H9 (cell line): ENCODE measurements at regions not wholly inside any gene's neighbourhood (a gene's known extent, or its start where the extent isn't known, plus 50 kb on each side); places are given as distances from the start of the nearest gene placed in this dataset.

Experiments used
- DNase-seq: peaks from one replicate; pipeline ENCODE4 v3.0.0-alpha.2; 2017
- H2AFZ ChIP-seq: one replicate; pipeline ENCODE4 v1.6.1; 2013; ENCODE audit warnings: mild to moderate bottlenecking, low read length, control low read depth, moderate library complexity
- H2AK5ac ChIP-seq: 2 replicates; pipeline ENCODE4 v1.6.1; 2013; ENCODE audit warnings: low read length, control low read depth, mixed read lengths; ENCODE audit not compliant: insufficient read length
- H2BK120ac ChIP-seq: one replicate; pipeline ENCODE4 v1.6.1; 2013; ENCODE audit warnings: low read depth, mild to moderate bottlenecking, low read length, control low read depth, inconsistent platforms; ENCODE audit not compliant: poor library complexity, severe bottlenecking
- H2BK12ac ChIP-seq: 2 replicates; pipeline ENCODE4 v1.6.1; 2013; ENCODE audit warnings: low read length, control low read depth, mixed read lengths, low read depth; ENCODE audit not compliant: insufficient read length
- H2BK15ac ChIP-seq: 2 replicates; pipeline ENCODE4 v1.6.1; 2013; ENCODE audit warnings: low read depth, low read length, control low read depth
- H2BK20ac ChIP-seq: one replicate; pipeline ENCODE4 v1.6.1; 2013; ENCODE audit warnings: low read depth, mild to moderate bottlenecking, low read length, control low read depth, inconsistent platforms; ENCODE audit not compliant: poor library complexity, severe bottlenecking
- H2BK5ac ChIP-seq: 2 replicates; pipeline ENCODE4 v1.6.1; 2013; ENCODE audit warnings: low read length, control low read depth, mixed read lengths; ENCODE audit not compliant: insufficient read length
- H3K14ac ChIP-seq: 2 replicates; pipeline ENCODE4 v1.6.1; 2013; ENCODE audit warnings: low read length, control low read depth; ENCODE audit not compliant: insufficient read depth
- H3K18ac ChIP-seq: 2 replicates; pipeline ENCODE4 v1.6.1; 2013; ENCODE audit warnings: low read depth, mild to moderate bottlenecking, mixed read lengths, low read length, control low read depth; ENCODE audit not compliant: insufficient read length
- H3K23ac ChIP-seq: 2 replicates; pipeline ENCODE4 v1.6.1; 2013; ENCODE audit warnings: low read length, control low read depth, mixed read lengths, low read depth; ENCODE audit not compliant: insufficient read length
- H3K23me2 ChIP-seq: 2 replicates; pipeline ENCODE4 v1.6.1; 2013; ENCODE audit warnings: low read depth, mild to moderate bottlenecking, mixed read lengths, low read length, control low read depth; ENCODE audit not compliant: insufficient read length, poor library complexity, severe bottlenecking
- H3K27ac ChIP-seq: 2 replicates; pipeline ENCODE4 v1.5.1; 2013; ENCODE audit warnings: low read length, control low read depth, mixed read lengths, low read depth; ENCODE audit not compliant: insufficient read length
- H3K27me3 ChIP-seq: 2 replicates; pipeline ENCODE4 v1.6.1; 2013; ENCODE audit warnings: low read length, control low read depth, inconsistent platforms; ENCODE audit not compliant: insufficient read depth
- H3K4ac ChIP-seq: 2 replicates; pipeline ENCODE4 v1.6.1; 2013; ENCODE audit warnings: low read depth, mild to moderate bottlenecking, control low read depth, inconsistent platforms, low read length, moderate library complexity
- H3K4me1 ChIP-seq: 2 replicates; pipeline ENCODE4 v1.6.1; 2013; ENCODE audit warnings: low read length, control low read depth, inconsistent platforms; ENCODE audit not compliant: insufficient read depth
- H3K4me2 ChIP-seq: 2 replicates; pipeline ENCODE4 v1.6.1; 2013; ENCODE audit warnings: low read length, control low read depth, mixed read lengths; ENCODE audit not compliant: insufficient read length, insufficient read depth
- H3K56ac ChIP-seq: 2 replicates; pipeline ENCODE4 v1.6.1; 2013; ENCODE audit warnings: low read depth, mild to moderate bottlenecking, mixed read lengths, low read length, control low read depth; ENCODE audit not compliant: insufficient read length
- H3K79me1 ChIP-seq: 2 replicates; pipeline ENCODE4 v1.6.1; 2013; ENCODE audit warnings: low read depth, mild to moderate bottlenecking, moderate library complexity, low read length, control low read depth, inconsistent platforms; ENCODE audit not compliant: insufficient read depth, poor library complexity, severe bottlenecking
- H3K79me2 ChIP-seq: 2 replicates; pipeline ENCODE4 v1.6.1; 2013; ENCODE audit warnings: low read length, control low read depth, inconsistent platforms; ENCODE audit not compliant: insufficient read depth
- H3K9ac ChIP-seq: 2 replicates; pipeline ENCODE4 v1.6.1; 2013; ENCODE audit warnings: low read length, control low read depth, mixed read lengths; ENCODE audit not compliant: insufficient read length; ENCODE audit errors: extremely low read depth
- H3K9me3 ChIP-seq: one replicate; pipeline ENCODE4 v1.6.1; 2013; ENCODE audit warnings: low read depth, low read length, inconsistent platforms; ENCODE audit not compliant: control insufficient read depth
- H3T11ph ChIP-seq: one replicate; pipeline ENCODE4 v1.6.1; 2013; ENCODE audit warnings: mild to moderate bottlenecking, low read length, control low read depth, inconsistent platforms
- H4K20me1 ChIP-seq: one replicate; pipeline ENCODE4 v1.6.1; 2013; ENCODE audit not compliant: control insufficient read depth, insufficient read length, insufficient read depth
- H4K5ac ChIP-seq: 2 replicates; pipeline ENCODE4 v1.6.1; 2013; ENCODE audit warnings: low read depth, mild to moderate bottlenecking, mixed read lengths, low read length, control low read depth; ENCODE audit not compliant: insufficient read length
- H4K8ac ChIP-seq: replicated peaks from 2 replicates; pipeline ENCODE4 v1.6.1; 2013; ENCODE audit warnings: low read length, control low read depth, mixed read lengths, low read depth; ENCODE audit not compliant: insufficient read length
- H4K91ac ChIP-seq: 2 replicates; pipeline ENCODE4 v1.6.1; 2013; ENCODE audit warnings: low read depth, mild to moderate bottlenecking, moderate library complexity, mixed read lengths, low read length, control low read depth; ENCODE audit not compliant: insufficient read length
- H3K27ac Mint-ChIP-seq, 3 experiments: 2 replicates in 2 of 3; 3 replicates in 1 of 3; pipeline ENCODE4 v1.8.0; 2020 to 2021; ENCODE audit warnings: mixed read lengths in 3 of 3, mild to moderate bottlenecking in 1 of 3, moderate library complexity in 1 of 3
- H3K27me3 Mint-ChIP-seq: 2 replicates; pipeline ENCODE4 v1.8.0; 2021; ENCODE audit warnings: low read depth, mild to moderate bottlenecking, moderate library complexity, mixed read lengths
- H3K36me3 Mint-ChIP-seq, 3 experiments: 2 replicates in 2 of 3; 3 replicates in 1 of 3; pipeline ENCODE4 v1.8.0; 2020 to 2021; ENCODE audit warnings: low read depth in 3 of 3, mixed read lengths in 3 of 3; ENCODE audit not compliant: insufficient read depth in 1 of 3
- H3K4me1 Mint-ChIP-seq, 2 experiments: 2 replicates each; pipeline ENCODE4 v1.8.0; 2020; ENCODE audit warnings: mixed read lengths in 2 of 2
- H3K4me3 Mint-ChIP-seq, 2 experiments: 2 replicates in 1 of 2; 3 replicates in 1 of 2; pipeline ENCODE4 v1.8.0; 2020 to 2021; ENCODE audit warnings: mild to moderate bottlenecking in 2 of 2, mixed read lengths in 2 of 2, moderate library complexity in 1 of 2
- H3K9me3 Mint-ChIP-seq, 2 experiments: 2 replicates in 1 of 2; 3 replicates in 1 of 2; pipeline ENCODE4 v1.8.0; 2020; ENCODE audit warnings: mild to moderate bottlenecking in 2 of 2, mixed read lengths in 2 of 2, moderate library complexity in 1 of 2
- WGBS: extraction: QIAGEN DNeasy Blood & Tissue Kit; methylation state at CpG from one replicate; pipeline ENCODE4 v1.1.7; 2013; ENCODE audit warnings: missing lambda C conversion rate, low lambda C conversion rate, mixed read lengths; ENCODE audit not compliant: insufficient read length; ENCODE audit errors: extremely low coverage; 5-methylcytosine and 5-hydroxymethylcytosine counted together
- TF ChIP-seq, protein P1 (sequence below): fragments of 200-600 bp; sonication (generic); conservative IDR thresholded peaks from 3 replicates; pipeline ENCODE4 v1.8.0; 2021; ENCODE audit warnings: antibody characterized with exemption, mild to moderate bottlenecking

DNA sequence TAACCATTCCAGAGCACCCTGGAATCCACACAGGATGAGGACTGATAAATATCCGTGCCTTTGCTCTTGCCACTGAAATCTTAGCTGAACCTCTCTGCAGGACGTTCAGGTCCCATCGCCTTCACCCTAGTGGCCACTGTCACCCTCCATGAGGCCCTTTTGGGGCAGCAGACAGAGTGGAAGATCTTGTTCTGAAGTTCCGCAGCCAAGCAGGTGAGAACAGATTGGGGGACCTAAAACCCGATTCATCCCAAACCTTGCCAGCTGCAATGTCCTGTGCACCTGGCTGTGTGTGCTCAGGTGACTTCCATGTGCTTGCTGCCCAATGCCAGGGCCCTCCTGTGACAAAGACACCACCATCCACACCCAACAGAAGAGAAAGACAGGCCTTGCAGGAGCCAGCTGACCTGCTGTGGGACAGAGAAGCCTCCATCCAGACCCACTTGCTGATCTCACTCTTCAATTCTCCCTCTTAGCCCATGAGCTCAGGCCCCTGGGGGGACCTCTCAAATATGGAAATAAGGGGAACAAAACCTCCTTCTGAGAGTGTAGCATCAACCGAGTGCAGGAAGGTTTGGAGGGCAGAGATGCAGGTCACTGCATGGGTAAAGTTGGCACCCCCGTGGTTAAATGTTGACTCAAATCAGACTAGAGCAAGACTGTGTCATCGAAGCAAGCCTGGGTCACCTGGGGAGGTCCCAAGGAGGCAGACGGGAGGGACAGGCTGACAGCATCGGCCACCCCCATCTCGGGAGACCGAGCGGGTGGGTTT, 308.7 kb upstream of the DIO3 start:
- Mint-ChIP-seq H3K4me3 (no peak overlapping the region), H3K27me3 (peaks cover 4% of the 10 kb centered on the region; the same call in 1 of the 2 replicates), H3K27ac (peak overlapping the region in 1 of 3 experiments; percentile 59; a peak in 1 of 7 replicates), H3K4me1 (peaks cover 0 to 4% of the 10 kb centered on the region in 2 experiments; a peak in 1 of 4 replicates), H3K9me3 (no peaks in the 10 kb centered on the region; a peak in 1 of 5 replicates), H3K36me3 (no peaks in the 10 kb centered on the region)
- Histone ChIP-seq H2AK5ac (no peak overlapping the region), H3K4ac (no peak overlapping the region), H3K27ac (no peak overlapping the region), H2BK12ac (no peak overlapping the region), H3K23me2 (no peaks in the 10 kb centered on the region), H3K4me2 (no peak overlapping the region), H3K4me1 (no peaks in the 10 kb centered on the region), H3K79me1 (no peaks in the 10 kb centered on the region), H3K56ac (no peak overlapping the region), H3K9me3 (no peaks in the 10 kb centered on the region), H2BK15ac (no peak overlapping the region), H3K14ac (no peak overlapping the region), H2BK120ac (no peak overlapping the region), H3K23ac (no peak overlapping the region), H2BK20ac (no peak overlapping the region), H3K18ac (no peak overlapping the region), H2BK5ac (no peak overlapping the region), H4K5ac (no peak overlapping the region), H2AFZ (no peak overlapping the region), H3T11ph (no peak overlapping the region), H4K8ac (no peak overlapping the region), H4K20me1 (no peaks in the 10 kb centered on the region), H3K27me3 (no peaks in the 10 kb centered on the region), H4K91ac (no peak overlapping the region), H3K79me2 (no peaks in the 10 kb centered on the region), H3K9ac (no peak overlapping the region)
- DNase-seq, result no peak
- TF ChIP-seq, protein P1, sequence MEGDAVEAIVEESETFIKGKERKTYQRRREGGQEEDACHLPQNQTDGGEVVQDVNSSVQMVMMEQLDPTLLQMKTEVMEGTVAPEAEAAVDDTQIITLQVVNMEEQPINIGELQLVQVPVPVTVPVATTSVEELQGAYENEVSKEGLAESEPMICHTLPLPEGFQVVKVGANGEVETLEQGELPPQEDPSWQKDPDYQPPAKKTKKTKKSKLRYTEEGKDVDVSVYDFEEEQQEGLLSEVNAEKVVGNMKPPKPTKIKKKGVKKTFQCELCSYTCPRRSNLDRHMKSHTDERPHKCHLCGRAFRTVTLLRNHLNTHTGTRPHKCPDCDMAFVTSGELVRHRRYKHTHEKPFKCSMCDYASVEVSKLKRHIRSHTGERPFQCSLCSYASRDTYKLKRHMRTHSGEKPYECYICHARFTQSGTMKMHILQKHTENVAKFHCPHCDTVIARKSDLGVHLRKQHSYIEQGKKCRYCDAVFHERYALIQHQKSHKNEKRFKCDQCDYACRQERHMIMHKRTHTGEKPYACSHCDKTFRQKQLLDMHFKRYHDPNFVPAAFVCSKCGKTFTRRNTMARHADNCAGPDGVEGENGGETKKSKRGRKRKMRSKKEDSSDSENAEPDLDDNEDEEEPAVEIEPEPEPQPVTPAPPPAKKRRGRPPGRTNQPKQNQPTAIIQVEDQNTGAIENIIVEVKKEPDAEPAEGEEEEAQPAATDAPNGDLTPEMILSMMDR, result no peak
- no CpG with 5 or more reads among the region's 13 CpGs for WGBS
